ENCODE measurements at regions not wholly inside any gene's neighbourhood (a gene's known extent, or its start where the extent isn't known, plus 50 kb on each side); places are given as distances from the start of the nearest gene placed in this dataset.

- ChIA-PET POLR2A (no interaction called here), CTCF (no interaction called here)
These were observed 554.4 kb downstream of the PDCD6IP start for GRCh38 chr3:34352778-34353331.

- POLR2A ChIA-PET: no interaction called here
- CTCF ChIA-PET: no interaction called here
These were observed 559.0 kb downstream of the PDCD6IP start for GRCh38 chr3:34357461-34357860.

- POLR2A ChIA-PET: no interaction called here
- CTCF ChIA-PET: no interaction called here
These were observed 560.6 kb downstream of the PDCD6IP start for GRCh38 chr3:34359064-34359463.

- CTCF ChIA-PET: no interaction called here
These were observed 562.3 kb downstream of the PDCD6IP start for GRCh38 chr3:34360713-34361112.

GRCh38 chr3:34361921-34362320 is 563.5 kb downstream of the PDCD6IP start:
- ChIA-PET POLR2A (no interaction called here), CTCF (no interaction called here)

More at GRCh38 chr3:34360713-34361112, 562.3 kb downstream of the PDCD6IP start:
- POLR2A ChIA-PET: no interaction called here

GRCh38 chr3:34362910-34363309 is 564.5 kb downstream of the PDCD6IP start:
- CTCF ChIA-PET: no interaction called here
- POLR2A ChIA-PET: no interaction called here

- ChIA-PET CTCF (no interaction called here), POLR2A (no interaction called here)
These were observed 565.5 kb downstream of the PDCD6IP start for GRCh38 chr3:34363881-34364280.

- POLR2A ChIA-PET: no interaction called here
- CTCF ChIA-PET: no interaction called here
These were observed 565.9 kb downstream of the PDCD6IP start for GRCh38 chr3:34364335-34364734.

- ChIA-PET CTCF (no interaction called here), POLR2A (no interaction called here)
These were observed 566.8 kb downstream of the PDCD6IP start for GRCh38 chr3:34365231-34365630.

- CTCF ChIA-PET: no interaction called here
- POLR2A ChIA-PET: no interaction called here
These were observed 567.3 kb downstream of the PDCD6IP start for GRCh38 chr3:34365771-34366170.

GRCh38 chr3:34367521-34367920 is 569.1 kb downstream of the PDCD6IP start:
- POLR2A ChIA-PET: no interaction called here
- CTCF ChIA-PET: no interaction called here

GRCh38 chr3:34374521-34374920 is 576.1 kb downstream of the PDCD6IP start:
- CTCF ChIA-PET: no interaction called here
- POLR2A ChIA-PET: no interaction called here

- CTCF ChIA-PET: no interaction called here
- POLR2A ChIA-PET: no interaction called here
These were observed 578.3 kb downstream of the PDCD6IP start for GRCh38 chr3:34376691-34377090.

GRCh38 chr3:34377961-34378360 is 579.5 kb downstream of the PDCD6IP start:
- CTCF ChIA-PET: no interaction called here

GRCh38 chr3:34381243-34381642 is 582.8 kb downstream of the PDCD6IP start:
- POLR2A ChIA-PET: no interaction called here

More at GRCh38 chr3:34377961-34378360, 579.5 kb downstream of the PDCD6IP start:
- POLR2A ChIA-PET: no interaction called here

GRCh38 chr3:34382859-34383258 is 584.4 kb downstream of the PDCD6IP start:
- CTCF ChIA-PET: no interaction called here
- POLR2A ChIA-PET: no interaction called here

More at GRCh38 chr3:34381243-34381642, 582.8 kb downstream of the PDCD6IP start:
- CTCF ChIA-PET: no interaction called here

- POLR2A ChIA-PET: no interaction called here
- CTCF ChIA-PET: no interaction called here
These were observed 587.9 kb downstream of the PDCD6IP start for GRCh38 chr3:34386309-34386708.

GRCh38 chr3:34387826-34388564 is 589.6 kb downstream of the PDCD6IP start:
- ChIA-PET POLR2A (no interaction called here), CTCF (no interaction called here)

- ChIA-PET CTCF (no interaction called here), POLR2A (no interaction called here)
These were observed 590.4 kb downstream of the PDCD6IP start for GRCh38 chr3:34388830-34389229.

GRCh38 chr3:34394978-34395748 is 596.7 kb downstream of the PDCD6IP start:
- POLR2A ChIA-PET: no interaction called here
- CTCF ChIA-PET: interaction anchor here (0.6 kb wide), 1 partner anchor 690 kb away, joined by 3 read pairs; no protein-coding TSS in a partner anchor

- POLR2A ChIA-PET: no interaction called here
- CTCF ChIA-PET: no interaction called here
These were observed 597.9 kb downstream of the PDCD6IP start for GRCh38 chr3:34396288-34396687.
